Stomach (tissue), 8 donors: ENCODE measurements at regions not wholly inside any gene's neighbourhood (a gene's known extent, or its start where the extent isn't known, plus 50 kb on each side); places are given as distances from the start of the nearest gene placed in this dataset.

Experiments
- DNase-seq, 2 donors: peaks; one replicate each; pipeline versions ENCODE4 v3.0.0 to v3.0.0-alpha.2; 2013 to 2019
- H3K27ac ChIP-seq, 5 donors: fragments of 200-600 bp in 4 of 5; sonication (generic) in 4 of 5; one replicate each; pipeline ENCODE4 v1.5.1; 2013 to 2019; ENCODE audit warnings: mild to moderate bottlenecking in 1 of 5, moderate library complexity in 1 of 5
- H3K27me3 ChIP-seq, 3 donors: fragments of 200-600 bp; sonication (generic); one replicate each; pipeline ENCODE4 v1.5.1; 2017 to 2019; ENCODE audit warnings: mixed run types in 1 of 3
- H3K36me3 ChIP-seq, 4 donors: fragments of 200-600 bp; sonication (generic); 1 replicate in 3 of 4; 2 replicates in 1 of 4; pipeline ENCODE4 v1.5.1; 2016 to 2019
- H3K4me1 ChIP-seq, 4 donors: fragments of 200-600 bp; sonication (generic); one replicate each; pipeline ENCODE4 v1.5.1; 2016 to 2019
- H3K4me3 ChIP-seq, 4 donors: fragments of 200-600 bp; sonication (generic) in 3 of 4; one replicate each; pipeline ENCODE4 v1.5.1; 2016 to 2019; ENCODE audit warnings: mild to moderate bottlenecking in 1 of 4
- H3K9me3 ChIP-seq, 4 donors: fragments of 200-600 bp; sonication (generic); one replicate each; pipeline ENCODE4 v1.5.1; 2016 to 2019
- EP300 ChIP-seq: sonication (generic); formaldehyde crosslinking; IDR thresholded peaks from one replicate; pipeline ENCODE4 v1.6.1; 2017; ENCODE audit warnings: antibody characterized with exemption
- POLR2A ChIP-seq, 4 donors: fragments of 450-650 bp; IDR thresholded peaks; one replicate each; pipeline ENCODE4 v1.6.1; 2016; ENCODE audit warnings: antibody characterized with exemption in 4 of 4, control low read depth in 2 of 4, mild to moderate bottlenecking in 1 of 4, moderate library complexity in 1 of 4
- POLR2AphosphoS5 ChIP-seq, 3 donors: sonication (generic); formaldehyde crosslinking; IDR thresholded peaks; one replicate each; pipeline ENCODE4 v1.6.1; 2016; ENCODE audit warnings: antibody characterized with exemption in 3 of 3
- WGBS, 5 donors: extraction: QIAGEN DNeasy Blood & Tissue Kit in 3 of 5; methylation state at CpG; one replicate each; pipeline versions ENCODE4 v1.1.5 to v1.1.7; 2013 to 2018; 5-methylcytosine and 5-hydroxymethylcytosine counted together
- intact Hi-C: fragments of 100-400 bp; cut with DNase I; formaldehyde crosslinking; loops from one replicate; pipeline ENCODE4 v1.15.1; 2023; ENCODE audit warnings: low total_unique reads
- TF ChIP-seq, protein P1 (sequence below), 7 experiments: fragments of 450-650 bp in 4 of 7; fragments of 200-600 bp in 3 of 7; sonication (generic) in 3 of 7; IDR thresholded peaks; one replicate each; pipeline ENCODE4 v1.5.1; 2016 to 2019; ENCODE audit warnings: antibody characterized with exemption in 7 of 7, control low read depth in 2 of 7, mild to moderate bottlenecking in 1 of 7
- donor health status: healthy with polysubstance abuse.
- donor health status: Bipolar disorder and iron deficiency.
- donor health status: healthy.

DNA sequence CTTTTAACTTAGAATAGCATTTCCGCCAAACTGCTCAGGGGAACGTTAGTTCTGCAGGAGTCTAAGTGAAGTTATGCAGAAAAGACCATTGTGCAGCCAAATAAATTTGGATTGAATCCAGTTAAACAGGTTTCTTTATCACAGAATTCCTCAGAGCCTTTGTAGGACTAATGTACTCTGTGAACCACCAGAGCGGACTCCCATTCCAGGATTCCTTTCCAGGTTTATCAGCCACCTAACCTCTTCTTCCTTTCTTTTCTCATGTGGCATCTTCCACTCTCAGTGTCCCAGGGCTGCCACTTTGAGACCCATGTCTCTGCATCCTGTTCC is 350.4 kb downstream of the TSN start:
- DNase-seq, result peak in 1 of 2 donors; percentile 44
- no peaks in the 10 kb centered on the region for H3K9me3 ChIP-seq
- H3K27ac ChIP-seq, result no peak overlapping the region
- intact Hi-C loops, result no loop called here
- TF ChIP-seq POLR2A (IDR thresholded peaks at IDR 0.05) (no peak), POLR2AphosphoS5 (IDR thresholded peaks at IDR 0.05) (no peak), EP300 (no peak)
- TF ChIP-seq, protein P1, sequence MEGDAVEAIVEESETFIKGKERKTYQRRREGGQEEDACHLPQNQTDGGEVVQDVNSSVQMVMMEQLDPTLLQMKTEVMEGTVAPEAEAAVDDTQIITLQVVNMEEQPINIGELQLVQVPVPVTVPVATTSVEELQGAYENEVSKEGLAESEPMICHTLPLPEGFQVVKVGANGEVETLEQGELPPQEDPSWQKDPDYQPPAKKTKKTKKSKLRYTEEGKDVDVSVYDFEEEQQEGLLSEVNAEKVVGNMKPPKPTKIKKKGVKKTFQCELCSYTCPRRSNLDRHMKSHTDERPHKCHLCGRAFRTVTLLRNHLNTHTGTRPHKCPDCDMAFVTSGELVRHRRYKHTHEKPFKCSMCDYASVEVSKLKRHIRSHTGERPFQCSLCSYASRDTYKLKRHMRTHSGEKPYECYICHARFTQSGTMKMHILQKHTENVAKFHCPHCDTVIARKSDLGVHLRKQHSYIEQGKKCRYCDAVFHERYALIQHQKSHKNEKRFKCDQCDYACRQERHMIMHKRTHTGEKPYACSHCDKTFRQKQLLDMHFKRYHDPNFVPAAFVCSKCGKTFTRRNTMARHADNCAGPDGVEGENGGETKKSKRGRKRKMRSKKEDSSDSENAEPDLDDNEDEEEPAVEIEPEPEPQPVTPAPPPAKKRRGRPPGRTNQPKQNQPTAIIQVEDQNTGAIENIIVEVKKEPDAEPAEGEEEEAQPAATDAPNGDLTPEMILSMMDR (IDR thresholded peaks at IDR 0.05), result no peak
- H3K27me3 ChIP-seq, result peaks cover 0 to 11% (median 0%) of the 10 kb centered on the region in 3 donors
- no peaks in the 10 kb centered on the region for H3K4me1 ChIP-seq
- H3K4me3 ChIP-seq, result no peak overlapping the region
- 16 to 29% (median 23%) methylated on average over 3 of the region's 3 CpGs for WGBS, 5 donors
- no peaks in the 10 kb centered on the region for H3K36me3 ChIP-seq

DNA sequence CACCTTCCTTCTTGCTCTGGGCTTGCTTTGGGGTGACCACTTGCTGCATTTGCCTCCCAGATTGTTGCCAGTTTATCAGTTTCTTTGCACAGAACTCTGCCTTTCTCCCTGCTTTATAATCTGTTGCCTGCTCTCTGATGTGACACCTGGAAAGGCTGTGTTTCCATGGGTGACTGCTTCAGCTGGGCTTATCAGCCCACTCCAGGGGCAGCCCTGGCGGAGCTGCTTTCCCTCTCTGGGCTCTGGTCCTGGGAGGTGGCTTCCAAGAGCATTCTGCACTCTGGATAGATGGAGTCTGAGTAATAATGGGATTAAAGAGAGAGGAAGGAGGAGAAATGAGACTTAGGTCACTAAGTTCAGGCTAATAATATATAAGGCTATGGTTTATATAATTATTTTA is 352.7 kb downstream of the TSN start:
- H3K4me1 ChIP-seq, result no peaks in the 10 kb centered on the region
- no peak overlapping the region for H3K27ac ChIP-seq
- intact Hi-C loops, result no loop called here
- H3K4me3 ChIP-seq, result no peak overlapping the region
- WGBS, 5 donors, result 15 to 76% (median 49%) methylated on average over 1 of the region's 1 CpG
- no peaks in the 10 kb centered on the region for H3K36me3 ChIP-seq
- peaks cover 0 to 11% (median 0%) of the 10 kb centered on the region in 3 donors for H3K27me3 ChIP-seq
- DNase-seq, result no peak
- no peaks in the 10 kb centered on the region for H3K9me3 ChIP-seq
- TF ChIP-seq, protein P1 (IDR thresholded peaks at IDR 0.05), result no peak
- TF ChIP-seq EP300 (no peak), POLR2A (IDR thresholded peaks at IDR 0.05) (no peak), POLR2AphosphoS5 (IDR thresholded peaks at IDR 0.05) (no peak)

DNA sequence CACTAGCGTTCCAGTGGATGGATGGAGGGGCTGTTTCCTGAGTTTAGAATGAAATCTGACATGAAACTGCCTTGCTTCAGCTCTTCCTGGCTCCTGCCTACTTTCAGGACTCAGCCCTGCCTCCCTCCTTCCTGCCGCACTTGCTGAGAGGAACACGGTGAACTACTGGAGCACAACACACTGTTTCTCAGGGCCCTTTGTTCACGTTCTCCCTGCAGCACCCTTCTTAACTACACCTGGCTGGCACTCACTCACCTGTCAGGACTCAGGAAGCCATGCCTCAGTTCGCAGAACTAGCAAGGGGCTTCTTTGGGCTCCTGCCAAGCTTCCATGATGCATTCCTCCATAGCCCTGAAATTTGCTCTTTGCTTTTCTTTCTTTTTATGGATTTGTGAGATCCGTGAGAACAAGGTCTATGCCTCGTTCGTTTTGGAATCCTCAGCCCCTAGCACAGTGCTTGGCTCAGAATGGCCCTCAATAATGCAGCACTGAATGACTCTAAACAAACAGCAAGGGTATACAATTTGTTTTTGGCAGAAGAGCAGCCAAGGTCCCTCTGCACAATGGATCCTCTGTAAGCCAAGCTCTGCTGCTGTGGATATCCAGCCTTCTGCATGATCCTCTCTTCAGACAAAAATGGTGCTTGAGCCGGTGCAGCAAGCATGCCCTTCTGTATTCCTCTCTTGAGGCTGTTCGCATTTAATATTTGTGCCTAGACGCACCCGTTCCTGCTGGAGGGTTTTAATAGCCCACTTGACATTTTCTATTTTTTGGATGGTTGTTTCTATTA is 357.0 kb downstream of the TSN start:
- WGBS, 5 donors, result 77 to 80% (median 79%) methylated on average over 12 of the region's 12 CpGs
- DNase-seq, result no peak
- H3K4me1 ChIP-seq, result no peaks in the 10 kb centered on the region
- H3K4me3 ChIP-seq, result no peak overlapping the region
- H3K9me3 ChIP-seq, result no peaks in the 10 kb centered on the region
- TF ChIP-seq POLR2A (IDR thresholded peaks at IDR 0.05) (no peak), EP300 (no peak), POLR2AphosphoS5 (IDR thresholded peaks at IDR 0.05) (no peak)
- TF ChIP-seq, protein P1 (IDR thresholded peaks at IDR 0.05), result no peak
- H3K27ac ChIP-seq, result no peak overlapping the region
- H3K27me3 ChIP-seq, result peaks cover 0 to 11% (median 0%) of the 10 kb centered on the region in 3 donors
- no peaks in the 10 kb centered on the region for H3K36me3 ChIP-seq
- intact Hi-C loops, result no loop called here

DNA sequence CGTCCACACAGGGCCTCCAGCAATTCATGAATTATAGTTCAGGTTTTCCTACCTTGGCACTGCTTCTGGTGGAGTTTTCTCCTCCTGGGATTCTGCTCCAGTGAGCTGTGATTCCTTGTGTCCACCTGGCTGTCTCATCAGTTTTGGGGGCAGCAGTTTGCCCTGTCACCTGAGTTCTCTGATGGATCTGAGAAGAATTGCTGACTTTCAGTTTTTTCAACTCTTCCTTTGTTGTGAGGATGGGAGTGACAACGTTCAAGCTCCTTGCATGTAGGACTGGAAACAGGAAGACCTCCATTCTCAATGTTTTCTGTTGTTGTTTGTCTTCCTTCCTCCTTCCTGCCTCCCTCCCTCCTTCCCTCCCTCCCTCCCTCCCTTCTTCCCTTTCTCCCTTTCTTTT is 359.0 kb downstream of the TSN start:
- TF ChIP-seq POLR2A (IDR thresholded peaks at IDR 0.05), result no peak
- intact Hi-C loops, result no loop called here
- no peak for DNase-seq
- H3K4me1 ChIP-seq, result no peaks in the 10 kb centered on the region
- peaks cover 0 to 4% (median 0%) of the 10 kb centered on the region in 3 donors for H3K27me3 ChIP-seq
- peaks cover 0 to 3% (median 0%) of the 10 kb centered on the region in 4 donors for H3K9me3 ChIP-seq
- 18 to 28% (median 22%) methylated on average over 2 of the region's 2 CpGs for WGBS, 5 donors
- no peak overlapping the region for H3K4me3 ChIP-seq
- no peaks in the 10 kb centered on the region for H3K36me3 ChIP-seq
- no peak overlapping the region for H3K27ac ChIP-seq

DNA sequence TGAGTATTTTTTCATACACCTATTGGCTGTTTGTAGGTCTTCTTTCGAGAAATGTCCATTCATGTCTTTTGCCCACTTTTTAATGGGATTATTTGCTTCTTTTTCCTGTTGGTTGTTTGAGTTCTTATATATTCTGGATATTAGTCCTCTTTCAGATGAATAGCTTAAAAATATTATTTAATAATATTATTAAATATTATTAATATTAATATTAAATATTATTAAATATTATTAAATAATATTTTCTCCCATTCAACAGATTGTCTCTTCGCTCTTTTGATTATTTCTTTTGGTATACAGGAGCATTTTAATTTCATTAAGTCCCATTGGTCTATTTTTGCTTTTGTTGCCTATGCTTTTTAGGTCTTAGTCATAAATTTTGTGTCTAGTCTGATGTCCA is 361.9 kb downstream of the TSN start:
- H3K4me1 ChIP-seq, result no peaks in the 10 kb centered on the region
- no peaks in the 10 kb centered on the region for H3K36me3 ChIP-seq
- no peak overlapping the region for H3K27ac ChIP-seq
- 85 to 92% (median 88%) methylated on average over 2 of the region's 2 CpGs for WGBS, 5 donors
- intact Hi-C loops, result no loop called here
- H3K4me3 ChIP-seq, result no peak overlapping the region
- no peak for DNase-seq
- no peaks in the 10 kb centered on the region for H3K27me3 ChIP-seq
- TF ChIP-seq POLR2A (IDR thresholded peaks at IDR 0.05), result no peak
- no peak for TF ChIP-seq EP300
- TF ChIP-seq POLR2AphosphoS5 (IDR thresholded peaks at IDR 0.05), result no peak
- TF ChIP-seq, protein P1 (IDR thresholded peaks at IDR 0.05), result no peak
- H3K9me3 ChIP-seq, result peaks cover 0 to 13% (median 2%) of the 10 kb centered on the region in 4 donors
